Dendritic cell treated with granulocyte-macrophage colony-stimulating factor and Interleukin-4, amounts not matched to agents 40 ng/mL and 50 ng/mL, for 4 days (primary cell): ENCODE measurements at regions not wholly inside any gene's neighbourhood (a gene's known extent, or its start where the extent isn't known, plus 50 kb on each side); places are given as distances from the start of the nearest gene placed in this dataset.

Experiments
- H3K27ac Mint-ChIP-seq: one replicate; pipeline ENCODE4 v1.8.0; 2022; ENCODE audit warnings: mild to moderate bottlenecking, mixed read lengths
- H3K27me3 Mint-ChIP-seq: one replicate; pipeline ENCODE4 v1.8.0; 2022; ENCODE audit warnings: mild to moderate bottlenecking, mixed read lengths
- H3K36me3 Mint-ChIP-seq: one replicate; pipeline ENCODE4 v1.8.0; 2022; ENCODE audit warnings: low read depth, mixed read lengths
- H3K4me1 Mint-ChIP-seq: one replicate; pipeline ENCODE4 v1.8.0; 2022; ENCODE audit warnings: low read depth, mixed read lengths
- H3K4me3 Mint-ChIP-seq: one replicate; pipeline ENCODE4 v1.8.0; 2022; ENCODE audit warnings: mild to moderate bottlenecking, moderate library complexity, mixed read lengths
- H3K9me3 Mint-ChIP-seq: one replicate; pipeline ENCODE4 v1.8.0; 2022; ENCODE audit warnings: mixed read lengths
- intact Hi-C: fragments of 100-400 bp; cut with micrococcal nuclease; formaldehyde crosslinking; loops from one replicate; pipeline ENCODE4 v1.15.0; 2022

DNA sequence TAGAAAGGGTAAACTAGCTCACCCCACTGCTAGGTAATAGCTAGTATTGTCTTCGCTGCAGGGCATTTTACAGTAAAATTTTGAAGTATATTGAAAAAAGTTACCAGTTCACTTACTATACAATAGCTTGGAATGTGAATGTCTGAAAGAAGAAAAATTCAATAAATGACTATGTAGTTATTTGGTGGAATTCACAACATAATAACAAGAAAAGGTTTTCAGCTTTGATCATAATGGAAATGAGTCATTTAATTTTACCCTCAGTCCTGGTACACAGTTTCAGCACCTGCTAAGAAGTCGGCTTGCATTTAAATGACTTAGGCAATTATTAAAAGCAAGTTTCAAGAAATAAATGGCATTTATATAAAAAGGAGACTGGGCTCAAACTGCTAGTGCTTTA lies 90.4 kb downstream of the NUP35 start:
- Mint-ChIP-seq H3K4me3 (no peak overlapping the region), H3K4me1 (no peaks in the 10 kb centered on the region), H3K36me3 (no peaks in the 10 kb centered on the region), H3K9me3 (peaks cover 8% of the 10 kb centered on the region), H3K27ac (no peak overlapping the region), H3K27me3 (no peaks in the 10 kb centered on the region)
- intact Hi-C loops, result no loop called here

DNA sequence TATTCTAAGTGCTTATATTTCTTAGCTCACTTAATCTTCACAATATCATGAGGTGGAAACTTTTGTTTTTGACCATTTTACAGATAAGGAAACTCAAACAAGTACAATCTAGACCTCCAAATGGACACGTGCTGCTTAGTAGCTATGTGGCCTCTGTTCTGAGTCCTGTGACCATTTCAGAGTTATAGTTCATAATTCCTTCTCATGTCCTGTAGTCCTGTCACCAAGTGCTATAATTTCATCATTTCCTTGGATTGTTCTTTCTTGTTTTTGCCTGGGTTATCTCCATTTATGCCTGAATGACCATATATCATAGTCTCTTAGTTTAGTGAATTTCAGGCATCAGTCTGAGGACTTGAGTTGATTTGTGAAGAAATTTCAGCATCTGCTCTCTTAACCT lies 91.7 kb downstream of the NUP35 start:
- Mint-ChIP-seq H3K4me1 (no peaks in the 10 kb centered on the region), H3K27ac (no peak overlapping the region), H3K27me3 (no peaks in the 10 kb centered on the region), H3K9me3 (no peaks in the 10 kb centered on the region), H3K4me3 (no peak overlapping the region), H3K36me3 (no peaks in the 10 kb centered on the region)
- intact Hi-C loops, result no loop called here

DNA sequence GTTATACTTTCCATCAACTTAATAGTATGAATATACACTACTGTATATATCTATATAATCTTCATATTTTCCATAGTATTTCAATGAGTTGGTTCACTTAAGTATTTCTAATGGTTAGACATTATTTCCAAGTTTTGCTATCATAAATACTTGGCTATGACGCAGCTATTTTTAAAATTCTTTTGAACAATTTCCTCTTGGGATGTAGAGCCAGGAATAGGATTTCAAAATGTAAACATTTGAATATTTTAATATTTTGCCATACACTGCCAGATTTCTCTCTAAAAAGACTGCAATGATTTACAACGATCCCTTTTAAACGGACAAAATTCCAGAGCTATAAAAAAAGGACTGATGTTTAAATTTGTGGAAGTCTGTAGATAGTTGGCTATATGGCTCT lies 95.6 kb downstream of the NUP35 start:
- intact Hi-C loops, result no loop called here
- Mint-ChIP-seq H3K9me3 (no peaks in the 10 kb centered on the region), H3K27ac (no peak overlapping the region), H3K27me3 (no peaks in the 10 kb centered on the region), H3K36me3 (no peaks in the 10 kb centered on the region), H3K4me1 (no peaks in the 10 kb centered on the region), H3K4me3 (no peak overlapping the region)

DNA sequence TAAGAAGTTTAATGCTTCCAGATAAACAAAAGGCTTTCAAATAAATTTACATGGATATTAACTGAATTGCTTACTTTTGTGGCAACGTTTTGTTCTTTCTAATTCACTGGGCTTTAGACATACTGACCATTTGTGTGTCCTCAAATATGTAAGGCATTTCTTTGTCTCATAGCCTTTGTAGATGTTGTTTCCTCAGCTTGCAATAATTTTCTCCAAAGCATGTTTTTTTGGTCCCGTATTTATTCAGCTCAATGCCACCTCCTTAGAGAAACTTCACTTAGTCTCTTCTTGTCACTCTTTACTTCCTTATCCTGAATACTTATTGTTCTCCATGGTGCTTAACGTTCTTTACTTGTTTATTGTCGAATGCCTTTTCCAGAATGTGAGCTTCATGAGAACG lies 98.5 kb downstream of the NUP35 start:
- no peak overlapping the region for H3K4me3 Mint-ChIP-seq
- intact Hi-C loops, result no loop called here
- no peaks in the 10 kb centered on the region for H3K9me3 Mint-ChIP-seq
- no peaks in the 10 kb centered on the region for H3K4me1 Mint-ChIP-seq
- no peak overlapping the region for H3K27ac Mint-ChIP-seq
- no peaks in the 10 kb centered on the region for H3K36me3 Mint-ChIP-seq
- no peaks in the 10 kb centered on the region for H3K27me3 Mint-ChIP-seq

DNA sequence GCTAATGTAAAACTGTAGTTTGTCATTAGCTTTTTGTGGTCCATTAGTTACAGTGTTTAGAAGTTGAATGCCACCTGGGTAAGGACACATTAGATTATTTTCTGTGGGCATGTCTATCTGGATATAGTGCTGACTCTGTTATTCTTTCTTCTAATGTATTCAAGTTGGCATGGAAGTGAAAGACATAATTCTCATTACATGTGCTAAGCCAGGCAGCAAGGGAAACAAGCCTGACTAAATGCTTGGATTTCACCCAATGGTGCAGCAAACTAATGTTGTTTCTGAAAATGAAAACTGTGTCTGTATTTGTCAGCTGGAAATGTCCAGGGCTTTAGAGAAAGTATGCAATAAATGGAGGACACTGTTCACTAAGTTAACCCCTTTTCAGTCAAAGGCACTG lies 100.7 kb downstream of the NUP35 start:
- H3K27ac Mint-ChIP-seq, result no peak overlapping the region
- no peaks in the 10 kb centered on the region for H3K36me3 Mint-ChIP-seq
- H3K27me3 Mint-ChIP-seq, result no peaks in the 10 kb centered on the region
- no peak overlapping the region for H3K4me3 Mint-ChIP-seq
- no peaks in the 10 kb centered on the region for H3K4me1 Mint-ChIP-seq
- H3K9me3 Mint-ChIP-seq, result no peaks in the 10 kb centered on the region
- intact Hi-C loops, result no loop called here

DNA sequence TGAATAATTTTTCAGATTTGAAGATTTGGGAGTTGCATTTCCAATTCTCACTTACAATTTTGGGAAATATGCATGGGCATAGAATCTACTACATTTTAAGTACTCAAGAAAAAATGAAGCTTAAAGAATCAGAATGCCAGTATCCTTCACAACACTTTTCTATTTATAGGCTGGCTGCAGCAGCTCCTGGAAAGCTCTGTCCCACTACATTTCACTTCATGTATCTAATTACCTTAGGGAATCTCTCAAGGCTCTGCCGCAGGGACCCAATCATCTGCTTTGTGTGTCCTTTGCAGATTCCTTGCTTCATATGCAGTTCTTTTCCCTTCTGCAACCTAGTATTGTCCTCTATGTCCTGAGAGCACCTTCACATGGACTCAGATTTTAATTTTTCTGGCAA lies 102.9 kb downstream of the NUP35 start:
- no peak overlapping the region for H3K4me3 Mint-ChIP-seq
- no peaks in the 10 kb centered on the region for H3K9me3 Mint-ChIP-seq
- no peaks in the 10 kb centered on the region for H3K4me1 Mint-ChIP-seq
- no peaks in the 10 kb centered on the region for H3K36me3 Mint-ChIP-seq
- intact Hi-C loops, result no loop called here
- H3K27me3 Mint-ChIP-seq, result no peaks in the 10 kb centered on the region
- H3K27ac Mint-ChIP-seq, result no peak overlapping the region

DNA sequence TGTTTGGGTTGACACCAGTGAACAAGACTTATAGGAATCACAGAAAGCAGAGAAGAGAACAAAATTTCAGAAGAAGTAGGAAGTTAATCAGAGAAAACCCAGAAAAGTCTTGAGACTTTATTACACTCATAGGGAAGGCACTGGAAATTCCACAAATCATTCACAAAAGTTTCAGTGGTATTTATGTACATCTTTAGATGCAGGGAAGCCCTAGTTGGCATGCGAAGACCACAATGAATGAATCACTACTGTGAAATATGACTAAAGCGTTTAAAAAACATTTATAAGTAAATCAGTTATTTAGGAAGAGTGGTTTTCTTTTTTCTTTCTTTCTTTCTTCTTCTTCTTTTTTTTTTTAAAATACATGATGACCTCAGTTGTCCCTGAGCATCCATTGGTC lies 105.1 kb downstream of the NUP35 start:
- no peaks in the 10 kb centered on the region for H3K27me3 Mint-ChIP-seq
- intact Hi-C loops, result no loop called here
- H3K27ac Mint-ChIP-seq, result no peak overlapping the region

DNA sequence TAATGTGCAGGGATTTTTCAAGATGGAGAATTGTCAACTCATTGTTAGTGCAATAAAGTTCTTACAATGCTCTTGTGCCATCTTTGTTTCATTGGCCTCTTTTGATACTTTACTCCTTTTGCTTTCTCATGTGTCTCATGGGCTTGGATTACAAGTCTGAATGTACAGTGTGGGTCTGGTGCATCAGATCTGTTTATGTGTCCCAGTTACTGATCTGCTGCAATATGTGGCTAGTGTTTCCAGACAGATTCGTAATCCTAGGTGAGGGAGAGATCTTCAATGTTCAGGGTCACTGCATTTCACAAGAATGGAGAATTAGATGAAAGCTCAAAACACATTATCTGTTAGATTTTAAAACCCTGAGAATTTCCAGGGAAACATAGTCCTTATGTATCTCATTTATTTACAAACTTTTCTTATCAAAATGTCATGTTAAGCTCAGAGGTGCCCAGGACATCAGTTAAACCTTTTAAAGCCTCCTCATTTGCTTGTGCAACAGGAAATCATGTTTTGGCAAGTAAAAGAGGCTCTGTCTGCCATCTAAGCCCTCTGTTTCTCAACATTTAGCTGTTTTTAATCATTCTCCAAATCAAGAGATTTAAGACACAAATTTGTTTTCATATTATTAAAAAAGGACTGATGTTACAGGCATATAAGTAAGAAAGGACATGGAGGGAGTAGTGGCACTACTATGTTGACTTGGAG lies 108.1 kb downstream of the NUP35 start:
- Mint-ChIP-seq H3K4me3 (no peak overlapping the region), H3K27me3 (no peaks in the 10 kb centered on the region), H3K36me3 (no peaks in the 10 kb centered on the region), H3K9me3 (no peaks in the 10 kb centered on the region), H3K4me1 (no peaks in the 10 kb centered on the region), H3K27ac (no peak overlapping the region)
- intact Hi-C loops, result no loop called here

More for the DNA sequence above, 105.1 kb downstream of the NUP35 start:
- Mint-ChIP-seq H3K4me3 (no peak overlapping the region), H3K36me3 (no peaks in the 10 kb centered on the region), H3K9me3 (no peaks in the 10 kb centered on the region), H3K4me1 (no peaks in the 10 kb centered on the region)

DNA sequence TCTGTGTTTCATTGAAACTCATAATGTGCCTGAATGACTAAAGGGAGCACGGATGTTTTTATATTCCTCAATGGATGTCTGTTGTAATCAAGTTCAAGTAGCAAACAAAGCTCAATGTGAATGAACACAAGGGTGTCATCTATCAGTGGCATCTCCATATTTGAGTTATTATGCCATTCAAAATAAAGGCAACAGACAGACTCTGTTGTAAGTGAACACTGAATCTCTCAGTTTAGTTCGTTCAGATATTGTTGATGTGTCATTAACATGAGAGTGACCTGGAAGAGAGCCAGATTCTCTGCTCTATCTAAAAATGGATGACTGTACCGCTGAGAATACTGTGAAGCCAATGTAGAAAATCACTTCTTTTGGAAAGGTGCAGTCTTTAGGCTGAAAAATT lies 118.7 kb downstream of the NUP35 start:
- H3K9me3 Mint-ChIP-seq, result no peaks in the 10 kb centered on the region
- H3K4me1 Mint-ChIP-seq, result no peaks in the 10 kb centered on the region
- H3K36me3 Mint-ChIP-seq, result no peaks in the 10 kb centered on the region
- no peak overlapping the region for H3K27ac Mint-ChIP-seq
- no peaks in the 10 kb centered on the region for H3K27me3 Mint-ChIP-seq
- intact Hi-C loops, result no loop called here
- no peak overlapping the region for H3K4me3 Mint-ChIP-seq

DNA sequence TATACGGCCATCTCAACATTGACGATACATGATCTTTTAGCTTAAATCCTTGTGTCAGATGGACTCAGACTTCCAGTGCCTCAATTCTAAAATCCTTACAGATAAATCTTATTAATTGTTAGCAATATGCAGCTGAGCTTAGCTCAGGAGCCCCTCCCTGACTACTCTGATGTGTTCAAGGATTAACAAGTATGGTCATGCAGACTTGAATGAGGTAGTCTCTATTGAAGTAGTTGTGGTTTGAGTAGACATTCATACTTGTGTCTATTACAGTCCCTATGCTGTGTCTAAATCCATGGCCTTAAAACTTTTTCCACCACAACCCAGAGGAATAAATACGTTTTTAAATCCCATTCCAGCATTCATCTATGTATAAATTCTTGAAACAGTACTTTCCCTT lies 119.5 kb downstream of the NUP35 start:
- H3K27me3 Mint-ChIP-seq, result no peaks in the 10 kb centered on the region
- no peak overlapping the region for H3K27ac Mint-ChIP-seq
- H3K9me3 Mint-ChIP-seq, result no peaks in the 10 kb centered on the region
- no peak overlapping the region for H3K4me3 Mint-ChIP-seq
- intact Hi-C loops, result no loop called here
- no peaks in the 10 kb centered on the region for H3K36me3 Mint-ChIP-seq
- H3K4me1 Mint-ChIP-seq, result no peaks in the 10 kb centered on the region

DNA sequence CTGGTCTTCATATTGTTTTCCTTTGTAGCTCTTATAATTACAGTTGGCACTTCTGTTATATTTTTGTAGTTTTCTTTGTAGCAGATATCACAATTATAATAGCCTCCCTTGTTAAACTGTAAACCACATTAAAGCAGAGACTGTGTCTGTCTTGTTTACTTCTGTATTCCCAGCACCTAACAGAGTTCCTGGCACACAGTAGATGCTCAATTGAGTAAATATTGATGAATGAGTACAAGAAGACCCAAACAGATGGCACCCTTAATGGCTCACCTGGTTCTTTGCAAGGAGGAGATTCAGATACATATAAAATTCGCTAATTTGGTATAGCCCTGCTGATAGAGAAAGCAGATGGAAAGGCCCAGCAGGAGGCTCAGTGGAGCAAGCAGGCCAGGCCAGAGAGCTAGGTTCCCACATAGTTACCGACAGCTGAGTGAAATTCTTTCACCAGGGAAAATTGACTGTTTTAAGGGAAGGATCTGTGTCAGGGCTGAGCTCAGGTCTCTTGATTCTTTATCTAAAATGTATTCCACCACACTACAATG lies 120.1 kb downstream of the NUP35 start:
- Mint-ChIP-seq H3K36me3 (no peaks in the 10 kb centered on the region), H3K27me3 (no peaks in the 10 kb centered on the region), H3K9me3 (no peaks in the 10 kb centered on the region), H3K4me1 (no peaks in the 10 kb centered on the region), H3K27ac (no peak overlapping the region), H3K4me3 (no peak overlapping the region)
- intact Hi-C loops, result no loop called here

DNA sequence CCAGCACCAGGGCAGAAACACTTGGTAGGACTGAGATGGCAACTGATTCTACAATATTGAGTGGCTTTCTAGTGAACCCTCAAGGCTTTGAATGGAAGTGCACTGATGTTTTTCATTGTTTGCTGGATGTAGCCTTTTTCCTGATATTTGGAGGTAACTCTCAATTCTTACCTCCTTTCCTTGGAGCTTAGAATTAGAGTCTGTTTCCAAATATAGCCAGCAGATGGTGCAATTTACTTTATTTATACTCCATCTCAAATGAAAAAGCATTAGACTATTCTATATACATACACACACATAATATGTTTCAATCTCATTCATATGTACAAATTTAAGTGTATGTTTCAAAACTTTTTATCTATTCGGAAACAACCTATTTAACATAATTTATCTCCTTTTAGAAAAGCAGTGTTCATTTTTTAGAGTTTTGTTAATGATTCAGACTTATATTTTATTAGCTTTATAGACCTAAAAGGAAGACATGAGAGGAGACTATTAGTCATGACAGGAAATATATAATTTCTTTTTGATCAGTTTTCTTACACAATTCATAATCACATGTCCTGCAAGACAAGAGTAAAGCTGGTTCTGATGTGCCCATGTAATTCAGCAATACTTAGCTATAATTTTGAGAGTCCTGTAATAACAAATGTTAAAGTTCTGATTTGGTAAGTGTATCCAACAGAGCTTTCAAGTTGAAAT lies 124.8 kb downstream of the NUP35 start:
- Mint-ChIP-seq H3K36me3 (no peaks in the 10 kb centered on the region), H3K9me3 (no peaks in the 10 kb centered on the region), H3K27me3 (no peaks in the 10 kb centered on the region), H3K4me3 (no peak overlapping the region), H3K27ac (no peak overlapping the region), H3K4me1 (no peaks in the 10 kb centered on the region)
- intact Hi-C loops, result no loop called here

DNA sequence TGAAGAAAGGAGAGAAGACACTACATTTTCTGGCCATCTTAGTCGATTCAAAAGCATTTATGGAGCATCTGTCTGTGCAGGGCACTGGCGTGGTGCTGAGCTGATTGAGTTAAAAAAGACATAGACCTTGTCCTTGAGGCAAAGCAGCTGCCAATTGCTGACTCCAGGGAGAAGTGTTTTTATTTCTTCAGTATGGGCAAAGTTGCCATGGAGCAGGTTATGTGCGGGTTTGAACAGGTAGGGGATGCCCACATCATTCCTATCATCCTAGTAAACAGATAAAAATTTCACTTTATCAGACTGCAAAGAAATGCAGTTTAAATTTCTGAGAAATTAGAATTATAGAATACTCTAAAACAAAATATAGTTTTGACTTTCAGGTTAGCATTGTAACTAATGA lies 125.8 kb downstream of the NUP35 start:
- Mint-ChIP-seq H3K4me1 (no peaks in the 10 kb centered on the region), H3K36me3 (no peaks in the 10 kb centered on the region), H3K4me3 (no peak overlapping the region), H3K27ac (no peak overlapping the region), H3K27me3 (no peaks in the 10 kb centered on the region), H3K9me3 (no peaks in the 10 kb centered on the region)
- intact Hi-C loops, result no loop called here

DNA sequence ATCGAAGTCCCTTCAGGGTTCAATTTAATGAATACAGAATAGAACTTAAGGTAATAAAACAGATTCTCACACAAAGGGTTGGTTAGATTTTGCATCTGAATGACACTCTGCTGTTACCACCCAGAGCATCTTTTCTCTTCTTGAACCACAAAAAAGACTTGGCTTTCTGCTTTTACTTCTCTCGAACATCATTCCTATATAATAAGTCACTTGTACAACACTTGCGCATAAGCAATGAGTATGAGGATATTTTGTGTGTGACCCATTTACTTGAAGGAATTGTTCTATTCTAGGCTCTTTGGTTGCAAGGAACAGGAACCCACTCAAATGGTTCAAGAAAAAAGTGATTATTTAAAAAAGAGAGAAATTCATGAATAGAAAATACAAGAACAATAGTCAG lies 126.2 kb downstream of the NUP35 start:
- Mint-ChIP-seq H3K36me3 (no peaks in the 10 kb centered on the region), H3K4me1 (no peaks in the 10 kb centered on the region), H3K27ac (no peak overlapping the region), H3K4me3 (no peak overlapping the region), H3K9me3 (no peaks in the 10 kb centered on the region), H3K27me3 (no peaks in the 10 kb centered on the region)
- intact Hi-C loops, result no loop called here
